ENCODE measurements at regions not wholly inside any gene's neighbourhood (a gene's known extent, or its start where the extent isn't known, plus 50 kb on each side); places are given as distances from the start of the nearest gene placed in this dataset.
"Not testable (repeated sequence)": the region's sequence is repeated elsewhere in the genome, so short reads cannot be mapped to it uniquely, and the experiment has no call there.

GRCh38 chr10:64760371-64760770 is 1239.2 kb downstream of the REEP3 start:
- H3K27ac ChIP-seq: no peak overlapping the region
- TF ChIP-seq POLR2A (IDR thresholded peaks at IDR 0.05) (no peak), CTCF (IDR thresholded peaks at IDR 0.05) (no peak)
- H3K9me3 ChIP-seq: no peaks in the 10 kb centered on the region
- H3K4me1 ChIP-seq: no peaks in the 10 kb centered on the region
- H3K27me3 ChIP-seq: no peaks in the 10 kb centered on the region
- no peak for DNase-seq
- no peaks in the 10 kb centered on the region for H3K36me3 ChIP-seq
- no peak overlapping the region for H3K4me3 ChIP-seq

DNA sequence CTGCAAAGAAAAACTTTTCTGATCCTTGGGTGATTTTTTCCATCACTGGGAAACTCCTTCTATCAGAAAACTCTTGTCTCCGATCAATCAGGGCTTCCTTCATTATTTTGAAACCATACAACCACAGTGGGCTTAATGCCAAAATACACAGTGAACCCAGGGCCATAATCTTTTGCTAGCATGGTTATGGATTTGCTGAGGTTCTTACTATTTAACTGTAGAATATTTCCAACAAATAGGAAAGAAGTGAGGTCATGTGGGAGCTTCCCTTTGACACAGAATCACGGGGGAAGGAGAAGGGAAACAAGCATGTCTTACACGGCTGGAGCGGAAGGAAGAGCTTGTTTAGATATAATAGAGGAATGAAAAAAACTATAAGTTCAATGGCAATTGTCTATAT is 1241.7 kb downstream of the REEP3 start:
- Histone ChIP-seq H3K9me3 (no peaks in the 10 kb centered on the region), H3K4me1 (no peaks in the 10 kb centered on the region), H3K36me3 (no peaks in the 10 kb centered on the region), H3K27me3 (no peaks in the 10 kb centered on the region), H3K27ac (no peak overlapping the region), H3K4me3 (no peak overlapping the region)
- no peak for TF ChIP-seq POLR2A (IDR thresholded peaks at IDR 0.05)
- no peak for TF ChIP-seq CTCF (IDR thresholded peaks at IDR 0.05)
- DNase-seq: no peak

DNA sequence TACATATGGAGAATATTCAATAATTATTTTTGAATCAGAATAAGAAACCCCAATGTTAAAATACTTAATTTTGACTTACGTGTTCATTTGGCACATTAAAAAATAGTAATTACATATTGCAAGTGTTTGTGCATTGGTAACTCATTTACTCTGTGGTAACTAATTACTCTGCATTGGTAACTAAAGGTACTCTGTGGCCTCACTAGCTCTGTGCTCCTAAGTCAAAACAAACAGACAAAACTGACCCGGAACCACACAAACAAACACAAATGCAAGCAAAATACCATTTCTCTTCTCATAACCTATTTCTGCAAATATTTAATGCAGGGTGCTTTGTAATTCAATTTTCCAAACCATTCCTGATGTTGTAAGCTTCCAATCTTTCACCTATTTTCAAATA is 1244.3 kb downstream of the REEP3 start:
- no peak for DNase-seq
- H3K4me3 ChIP-seq: no peak overlapping the region
- no peak overlapping the region for H3K27ac ChIP-seq
- H3K36me3 ChIP-seq: no peaks in the 10 kb centered on the region
- TF ChIP-seq CTCF (IDR thresholded peaks at IDR 0.05) (no peak), POLR2A (IDR thresholded peaks at IDR 0.05) (no peak)
- H3K9me3 ChIP-seq: no peaks in the 10 kb centered on the region
- H3K27me3 ChIP-seq: no peaks in the 10 kb centered on the region
- H3K4me1 ChIP-seq: no peaks in the 10 kb centered on the region

GRCh38 chr10:64771253-64772050 is 1250.3 kb downstream of the REEP3 start:
- Histone ChIP-seq H3K9me3 (no peaks in the 10 kb centered on the region), H3K27ac (no peak overlapping the region), H3K4me3 (no peak overlapping the region), H3K4me1 (no peaks in the 10 kb centered on the region), H3K36me3 (no peaks in the 10 kb centered on the region), H3K27me3 (no peaks in the 10 kb centered on the region)
- no peak for DNase-seq
- TF ChIP-seq POLR2A (IDR thresholded peaks at IDR 0.05): no peak
- no peak for TF ChIP-seq CTCF (IDR thresholded peaks at IDR 0.05)

DNA sequence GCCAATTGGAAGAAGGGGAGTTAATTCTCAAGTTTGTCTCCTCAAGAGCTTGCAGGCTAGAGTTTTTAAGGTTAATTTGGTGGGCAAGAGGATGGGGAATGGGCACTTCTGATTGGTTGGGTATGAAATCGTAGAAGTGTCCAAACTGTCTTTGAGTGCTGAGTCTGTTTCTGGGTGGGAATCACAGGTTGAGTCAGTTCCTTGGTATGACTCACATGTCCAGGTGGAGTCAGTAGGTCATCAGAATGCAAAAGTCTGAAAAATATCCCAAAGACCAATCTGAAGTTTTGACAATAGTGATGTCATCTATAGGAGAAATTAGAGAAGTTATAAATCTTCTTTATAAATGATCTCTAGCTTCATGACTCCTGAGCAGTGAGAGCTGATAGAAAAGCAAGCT is 1252.2 kb downstream of the REEP3 start:
- Histone ChIP-seq H3K27ac (no peak overlapping the region), H3K9me3 (no peaks in the 10 kb centered on the region), H3K27me3 (no peaks in the 10 kb centered on the region), H3K36me3 (no peaks in the 10 kb centered on the region), H3K4me1 (no peaks in the 10 kb centered on the region), H3K4me3 (no peak overlapping the region)
- DNase-seq: no peak
- no peak for TF ChIP-seq POLR2A (IDR thresholded peaks at IDR 0.05)
- no peak for TF ChIP-seq CTCF (IDR thresholded peaks at IDR 0.05)

DNA sequence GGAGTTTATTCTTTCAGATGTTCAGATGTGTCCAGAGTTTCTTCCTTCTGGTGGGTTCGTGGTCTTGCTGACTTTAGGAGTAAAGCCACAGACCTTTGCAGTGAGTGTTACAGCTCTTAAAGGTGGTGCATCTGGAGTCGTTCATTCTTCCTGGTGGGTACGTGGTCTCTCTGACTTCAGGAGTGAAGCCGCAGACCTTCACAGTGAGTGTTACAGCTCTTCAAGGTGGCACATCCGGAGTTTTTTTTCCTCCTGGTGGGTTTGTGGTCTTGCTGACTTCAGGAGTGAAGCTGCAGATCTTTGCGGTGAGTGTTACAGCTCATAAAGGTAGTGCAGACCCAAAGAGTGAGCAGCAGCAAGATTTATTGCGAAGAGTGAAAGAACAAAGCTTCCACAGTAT is 1263.2 kb downstream of the REEP3 start:
- DNase-seq, H3K9me3 ChIP-seq, H3K27me3 ChIP-seq, H3K4me3 ChIP-seq, H3K4me1 ChIP-seq, H3K36me3 ChIP-seq, H3K27ac ChIP-seq: not testable (repeated sequence)

Data from Peyer's patch (tissue), 4 donors.